Naive thymus-derived CD8-positive, alpha-beta T cell (primary cell): ENCODE measurements at regions not wholly inside any gene's neighbourhood (a gene's known extent, or its start where the extent isn't known, plus 50 kb on each side); places are given as distances from the start of the nearest gene placed in this dataset.

Source experiments
- ATAC-seq, 2 donors: fragments of 150-1000 bp; cut with Tn5 transposase in 1 of 2; sonication (Bioruptor Pico), chemical (Tn5 transposase) in 1 of 2; 1 replicate in 1 of 2; 2 replicates in 1 of 2; pipeline ENCODE4 v1.10.0; 2021; ENCODE audit warnings: mild to moderate bottlenecking in 2 of 2, moderate library complexity in 2 of 2
- POLR2A ChIA-PET: fragments of 350-600 bp; sonication (Branson Sonifier 250); formaldehyde crosslinking; loops from one replicate; lab custom pipeline; 2021; ENCODE audit warnings: antibody characterized with exemption; lab: Charles Lee
- DNase-seq, 10 donors: peaks; one replicate each; pipeline versions ENCODE4 v3.0.0 to v3.0.0-alpha.2; 2020 to 2022
- H3K27ac Mint-ChIP-seq, 10 donors: one replicate each; pipeline ENCODE4 v1.8.0; 2020 to 2022; ENCODE audit warnings: mild to moderate bottlenecking in 10 of 10, mixed read lengths in 10 of 10, moderate library complexity in 4 of 10, inconsistent platforms in 1 of 10
- H3K27me3 Mint-ChIP-seq, 5 donors: one replicate each; pipeline ENCODE4 v1.8.0; 2021 to 2022; ENCODE audit warnings: mixed read lengths in 5 of 5
- H3K36me3 Mint-ChIP-seq, 3 donors: one replicate each; pipeline ENCODE4 v1.8.0; 2020 to 2022; ENCODE audit warnings: mixed read lengths in 3 of 3, mild to moderate bottlenecking in 2 of 3, inconsistent platforms in 1 of 3
- H3K4me1 Mint-ChIP-seq, 4 donors: one replicate each; pipeline ENCODE4 v1.8.0; 2021 to 2022; ENCODE audit warnings: mixed read lengths in 4 of 4
- H3K4me3 Mint-ChIP-seq, 10 donors: one replicate each; pipeline ENCODE4 v1.8.0; 2020 to 2022; ENCODE audit warnings: mild to moderate bottlenecking in 10 of 10, mixed read lengths in 10 of 10, moderate library complexity in 6 of 10, inconsistent platforms in 1 of 10
- H3K9me3 Mint-ChIP-seq, 9 donors: one replicate each; pipeline ENCODE4 v1.8.0; 2020 to 2022; ENCODE audit warnings: mixed read lengths in 9 of 9, mild to moderate bottlenecking in 3 of 9, inconsistent platforms in 1 of 9, moderate library complexity in 1 of 9

DNA sequence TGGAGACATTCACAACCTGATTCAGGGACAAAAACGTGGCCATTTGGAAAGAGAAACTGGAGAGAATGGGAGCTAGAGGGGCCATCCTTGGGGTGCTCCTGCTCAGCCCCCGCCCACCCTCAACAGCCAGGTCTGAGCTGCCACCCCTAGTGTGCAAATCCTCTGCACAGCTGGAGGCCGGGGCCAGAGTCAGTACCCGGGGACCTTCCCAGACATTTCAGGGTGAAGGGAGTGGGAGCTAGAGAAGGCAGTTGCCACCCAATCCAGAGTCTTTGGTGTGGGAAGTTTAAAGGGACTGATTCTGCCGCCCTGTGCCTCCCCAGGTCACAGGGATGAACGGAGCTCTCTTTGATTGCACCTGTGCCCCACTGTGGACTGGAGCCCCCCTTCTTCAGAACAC, 397.4 kb downstream of the MATN1 start:
- peak in 1 of 10 donors; percentile 7 for DNase-seq
- Mint-ChIP-seq H3K9me3 (no peaks in the 10 kb centered on the region), H3K36me3 (no peaks in the 10 kb centered on the region), H3K4me3 (no peak overlapping the region), H3K27me3 (peaks cover 5 to 33% (median 8%) of the 10 kb centered on the region in 5 donors), H3K27ac (no peak overlapping the region), H3K4me1 (no peaks in the 10 kb centered on the region)
- no peak for ATAC-seq
- POLR2A ChIA-PET = no interaction called here

DNA sequence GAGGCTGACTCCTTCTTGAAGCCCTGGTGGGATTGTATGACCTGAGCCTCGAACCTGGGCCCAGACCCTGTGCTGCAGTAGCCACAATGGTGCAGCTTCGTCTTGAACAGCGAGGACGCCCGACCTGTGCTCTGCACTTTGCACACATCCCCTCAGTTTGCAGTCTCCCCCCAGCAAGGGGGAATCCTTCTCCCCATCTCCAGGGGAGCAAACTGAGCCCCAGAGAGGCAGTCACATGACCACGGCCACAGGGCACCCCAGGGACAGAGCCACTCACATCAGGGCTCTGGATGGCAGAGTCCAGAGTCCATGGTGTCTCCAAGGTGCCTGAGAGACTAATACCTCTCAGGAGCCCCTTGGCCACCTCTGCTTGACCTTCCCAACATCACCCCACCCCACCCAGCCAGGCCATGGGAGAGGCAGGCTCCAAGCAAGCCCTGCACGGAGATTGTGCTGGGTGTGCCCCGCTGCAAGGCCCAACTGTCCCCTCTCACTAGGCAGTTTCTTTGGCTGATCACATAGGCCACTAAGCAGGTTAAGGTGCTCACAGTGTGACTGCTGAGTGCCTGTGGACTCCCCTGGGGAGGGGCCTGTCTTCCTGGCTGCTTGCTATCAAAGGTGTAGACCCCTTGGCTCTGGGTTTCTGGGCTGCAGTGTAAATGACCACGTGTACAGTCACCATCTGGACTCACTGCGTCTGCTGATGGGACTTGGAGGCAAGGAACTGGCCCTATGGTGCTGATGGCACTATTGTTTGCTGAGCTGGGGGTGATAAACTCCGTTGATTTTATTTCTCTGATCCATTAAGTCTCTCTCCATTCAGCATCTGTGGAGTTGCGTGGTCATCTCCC, 398.1 kb downstream of the MATN1 start:
- H3K4me3 Mint-ChIP-seq = no peak overlapping the region
- H3K4me1 Mint-ChIP-seq = no peaks in the 10 kb centered on the region
- POLR2A ChIA-PET = no interaction called here
- DNase-seq (peak in 1 of 10 donors; percentile 10), ATAC-seq (no peak)
- H3K36me3 Mint-ChIP-seq = no peaks in the 10 kb centered on the region
- H3K9me3 Mint-ChIP-seq = no peaks in the 10 kb centered on the region
- peaks cover 5 to 28% (median 8%) of the 10 kb centered on the region in 5 donors for H3K27me3 Mint-ChIP-seq
- peak overlapping the region in 1 of 10 donors; percentile 20 for H3K27ac Mint-ChIP-seq

DNA sequence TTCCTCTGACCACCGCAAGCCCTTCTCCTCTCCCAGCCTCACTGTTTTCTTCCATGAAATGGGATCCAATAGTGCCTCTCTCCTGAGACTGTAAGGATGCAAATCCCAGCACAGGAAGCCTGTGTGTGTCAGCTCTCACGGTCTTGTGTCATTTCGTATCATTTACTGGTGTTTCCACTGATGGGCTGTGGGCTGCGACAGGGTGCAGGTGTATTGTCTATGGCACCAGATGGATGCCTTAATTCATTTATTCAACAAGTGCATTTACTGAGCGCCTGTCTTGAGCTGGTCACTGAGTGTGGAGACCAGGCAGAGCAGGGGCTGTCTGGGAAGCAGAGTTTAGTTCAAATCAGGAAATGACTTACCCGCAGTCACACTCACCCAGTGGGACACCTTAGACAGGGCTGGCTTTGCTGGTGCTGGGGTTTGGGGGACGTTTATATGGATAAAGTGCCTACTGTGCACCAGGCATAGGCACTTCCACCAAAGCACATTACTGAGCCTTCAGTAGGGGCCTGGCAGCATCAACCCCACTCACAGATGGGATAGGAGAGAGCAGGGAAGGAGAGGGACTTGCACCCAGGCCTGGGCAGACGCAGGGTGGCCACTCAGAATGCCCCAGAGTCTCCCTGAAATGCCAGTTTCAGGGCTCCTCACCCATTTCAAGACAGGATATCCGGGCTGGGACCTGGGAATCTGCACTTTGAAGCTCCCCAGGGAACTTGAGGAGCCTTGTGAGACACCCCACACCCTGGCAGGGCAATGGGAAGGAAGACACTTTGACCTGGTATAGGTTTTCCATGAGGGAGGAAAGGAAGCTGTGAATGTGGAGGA, 398.9 kb downstream of the MATN1 start:
- Mint-ChIP-seq H3K27me3 (peaks cover 5 to 31% (median 11%) of the 10 kb centered on the region in 5 donors), H3K4me3 (no peak overlapping the region), H3K36me3 (no peaks in the 10 kb centered on the region), H3K4me1 (no peaks in the 10 kb centered on the region), H3K27ac (no peak overlapping the region), H3K9me3 (no peaks in the 10 kb centered on the region)
- POLR2A ChIA-PET = no interaction called here
- no peak for ATAC-seq
- peak in 1 of 10 donors; percentile 13 for DNase-seq

DNA sequence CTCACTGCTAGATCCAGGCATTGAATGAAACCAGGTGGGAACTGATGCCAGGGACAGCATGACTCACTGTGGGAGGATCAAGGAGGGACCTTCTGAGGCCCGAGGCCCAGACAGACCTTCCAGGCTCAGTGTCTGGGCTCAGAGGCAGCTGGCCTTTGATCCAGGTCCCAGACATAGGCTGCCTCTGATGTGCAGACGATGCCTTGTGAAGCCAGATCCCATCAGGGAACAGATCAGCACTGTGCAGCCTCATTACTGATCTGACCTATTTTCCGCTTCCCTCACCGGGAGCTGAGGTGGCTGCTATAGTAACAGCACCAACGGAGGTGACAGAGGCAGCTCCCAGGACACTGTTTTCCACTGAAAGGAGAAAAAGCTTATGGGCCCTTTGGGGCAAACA, 399.5 kb downstream of the MATN1 start:
- Mint-ChIP-seq H3K27ac (no peak overlapping the region), H3K4me1 (no peaks in the 10 kb centered on the region), H3K9me3 (no peaks in the 10 kb centered on the region), H3K4me3 (no peak overlapping the region), H3K27me3 (peaks cover 5 to 34% (median 11%) of the 10 kb centered on the region in 5 donors), H3K36me3 (no peaks in the 10 kb centered on the region)
- POLR2A ChIA-PET = no interaction called here
- peak in 2 of 10 donors; percentile 5 to 45 for DNase-seq
- ATAC-seq = no peak

DNA sequence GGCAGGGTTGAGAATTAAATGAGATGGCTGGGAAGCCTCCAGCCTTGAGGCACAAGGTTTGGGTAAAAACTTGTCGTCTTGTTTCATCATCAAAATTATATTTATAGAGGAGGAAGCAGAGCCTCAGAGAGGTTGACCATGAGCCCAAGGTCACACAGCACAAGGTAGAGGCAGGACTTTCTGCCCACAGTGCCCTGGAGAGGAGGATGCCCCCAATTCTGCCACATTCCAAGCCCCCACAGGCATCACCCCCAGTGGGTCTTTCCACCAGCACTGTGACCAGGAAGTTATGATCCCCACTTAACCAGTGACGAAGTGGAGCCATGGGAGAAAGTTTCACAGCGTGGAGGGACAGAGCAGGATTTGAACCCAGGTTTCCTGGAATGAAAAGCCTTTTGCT, 400.0 kb downstream of the MATN1 start:
- no peaks in the 10 kb centered on the region for H3K36me3 Mint-ChIP-seq
- no peaks in the 10 kb centered on the region for H3K9me3 Mint-ChIP-seq
- DNase-seq = peak in 1 of 10 donors; percentile 2
- ATAC-seq = no peak
- POLR2A ChIA-PET = no interaction called here
- peaks cover 5 to 39% (median 11%) of the 10 kb centered on the region in 5 donors for H3K27me3 Mint-ChIP-seq
- no peaks in the 10 kb centered on the region for H3K4me1 Mint-ChIP-seq
- H3K4me3 Mint-ChIP-seq = no peak overlapping the region
- H3K27ac Mint-ChIP-seq = no peak overlapping the region

DNA sequence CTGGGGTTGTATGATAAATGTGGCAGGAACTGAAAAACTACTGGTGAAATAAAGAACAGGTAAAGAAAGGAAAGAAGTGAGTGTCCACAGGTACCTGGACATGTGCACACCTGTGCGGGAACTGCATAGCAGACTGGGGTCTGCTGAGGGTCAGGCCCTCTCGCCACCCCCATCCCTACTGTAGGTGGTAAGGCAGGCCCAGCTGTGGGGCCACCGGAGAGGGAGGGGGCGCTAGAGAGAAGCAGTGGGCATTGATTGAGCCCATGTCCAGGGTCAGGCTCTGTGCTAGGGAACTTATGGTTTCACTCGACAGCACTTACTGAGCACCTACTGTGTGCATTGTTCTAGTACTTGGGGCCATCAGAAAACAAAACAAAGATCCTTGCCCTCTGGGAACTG, 400.5 kb downstream of the MATN1 start:
- POLR2A ChIA-PET = no interaction called here
- no peak overlapping the region for H3K27ac Mint-ChIP-seq
- H3K9me3 Mint-ChIP-seq = no peaks in the 10 kb centered on the region
- no peak overlapping the region for H3K4me3 Mint-ChIP-seq
- DNase-seq (peak in 1 of 10 donors; percentile 12), ATAC-seq (no peak)
- no peaks in the 10 kb centered on the region for H3K36me3 Mint-ChIP-seq
- H3K4me1 Mint-ChIP-seq = no peaks in the 10 kb centered on the region
- peaks cover 5 to 44% (median 11%) of the 10 kb centered on the region in 5 donors for H3K27me3 Mint-ChIP-seq

DNA sequence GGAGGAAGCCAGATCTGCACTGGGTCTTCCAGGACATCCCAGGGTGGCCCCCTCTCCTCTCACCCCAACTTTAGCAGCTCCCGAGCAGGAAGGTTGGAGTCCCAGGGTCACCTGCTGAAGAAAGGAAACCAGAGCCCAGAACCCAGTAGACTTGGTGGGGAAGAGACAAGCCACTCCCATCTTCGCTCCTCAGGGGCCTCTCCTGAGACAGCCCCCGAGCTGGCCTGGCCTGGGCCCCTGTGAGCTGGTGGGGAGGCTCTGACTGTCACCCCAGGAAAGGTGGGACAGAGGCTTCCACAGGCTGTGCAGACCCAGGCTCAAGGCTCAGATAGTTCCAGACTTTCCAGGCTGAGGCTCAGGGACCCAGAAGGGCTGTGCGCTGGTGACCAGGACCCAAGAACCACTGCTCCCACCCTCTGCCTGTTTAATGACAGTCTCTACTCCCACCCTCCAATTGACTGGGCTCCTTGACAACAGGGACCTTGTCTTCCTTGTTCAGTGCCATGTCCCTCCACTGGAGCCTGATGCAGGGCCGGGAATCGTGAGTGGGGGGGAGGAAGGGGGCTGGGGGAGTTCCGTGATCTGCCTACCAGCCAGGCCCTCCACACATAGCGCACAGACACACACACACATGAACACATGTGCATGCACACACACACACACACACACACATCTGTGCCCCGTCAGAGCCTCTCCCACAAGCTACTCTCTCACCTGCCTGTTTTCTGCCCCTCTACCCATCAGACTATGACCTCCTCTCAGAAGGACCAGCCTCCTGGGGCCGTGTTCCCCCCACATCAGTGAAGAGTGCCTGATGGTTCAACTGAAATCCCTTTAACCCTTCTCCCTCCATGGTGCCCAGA, 401.2 kb downstream of the MATN1 start:
- POLR2A ChIA-PET = no interaction called here
- Mint-ChIP-seq H3K4me1 (no peaks in the 10 kb centered on the region), H3K27ac (peak overlapping the region in 1 of 10 donors; percentile 14), H3K27me3 (peaks cover 5 to 50% (median 13%) of the 10 kb centered on the region in 5 donors), H3K36me3 (no peaks in the 10 kb centered on the region), H3K9me3 (no peaks in the 10 kb centered on the region), H3K4me3 (no peak overlapping the region)
- ATAC-seq = no peak
- peak in 1 of 10 donors; percentile 14 for DNase-seq

DNA sequence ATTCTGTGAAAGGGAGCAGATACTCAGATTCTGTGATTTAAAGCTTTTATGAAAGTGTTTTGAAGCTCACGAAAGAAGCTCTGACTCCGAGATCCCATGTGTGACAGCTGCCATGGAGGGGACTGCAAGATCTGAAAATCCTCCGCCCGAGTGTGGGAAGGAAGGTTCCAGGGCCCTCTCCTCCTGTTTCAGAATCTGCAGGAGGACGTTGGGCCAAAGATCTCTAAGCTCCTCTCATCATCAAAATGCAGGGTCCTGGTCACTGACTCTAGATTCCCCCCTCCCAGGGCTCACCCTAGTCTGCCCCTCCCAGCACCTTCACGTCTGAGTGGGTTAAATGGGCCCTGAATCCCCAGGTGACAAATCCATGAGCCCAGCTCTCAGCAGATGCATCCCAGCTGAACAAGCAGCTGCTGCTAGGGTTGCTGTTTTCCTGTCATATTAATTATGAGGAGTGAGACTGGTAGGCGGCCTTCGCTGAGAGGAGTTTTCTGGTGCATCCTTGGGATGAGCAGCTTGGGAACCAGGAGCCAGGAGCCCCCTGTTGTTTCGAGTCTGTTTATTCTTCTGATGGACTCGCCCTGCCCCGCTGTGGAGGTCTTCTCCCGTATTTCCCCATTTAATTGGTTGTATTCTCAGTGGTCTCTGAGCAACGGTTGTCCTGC, 402.0 kb downstream of the MATN1 start:
- ATAC-seq (no peak), DNase-seq (peak in 1 of 10 donors; percentile 7)
- Mint-ChIP-seq H3K27me3 (peaks cover 8 to 58% (median 20%) of the 10 kb centered on the region in 5 donors), H3K27ac (no peak overlapping the region), H3K4me1 (no peaks in the 10 kb centered on the region), H3K36me3 (no peaks in the 10 kb centered on the region), H3K9me3 (peaks cover 0 to under 1% (median 0%) of the 10 kb centered on the region in 9 donors), H3K4me3 (no peak overlapping the region)
- POLR2A ChIA-PET = no interaction called here

DNA sequence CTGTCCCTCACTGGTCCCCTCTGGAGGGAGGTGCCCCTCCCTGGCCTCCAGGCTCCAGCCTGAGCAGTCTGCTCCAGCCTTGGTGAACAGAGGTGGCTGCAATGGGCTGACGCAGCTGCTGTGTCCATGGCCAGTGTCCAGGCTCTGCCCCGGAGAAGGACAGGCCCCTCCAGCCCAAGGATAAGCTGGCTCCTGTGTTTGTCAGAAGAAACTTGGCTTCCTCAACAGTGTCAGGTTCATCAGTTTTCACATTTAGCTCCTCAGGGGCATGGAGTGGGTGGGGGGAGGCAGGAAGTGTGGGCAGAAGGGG, 402.8 kb downstream of the MATN1 start:
- Mint-ChIP-seq H3K4me3 (no peak overlapping the region), H3K27me3 (peaks cover 8 to 67% (median 25%) of the 10 kb centered on the region in 5 donors), H3K4me1 (no peaks in the 10 kb centered on the region), H3K9me3 (peaks cover 0 to 2% (median 0%) of the 10 kb centered on the region in 9 donors), H3K27ac (no peak overlapping the region), H3K36me3 (no peaks in the 10 kb centered on the region)
- POLR2A ChIA-PET = no interaction called here
- ATAC-seq (no peak), DNase-seq (peak in 1 of 10 donors; percentile 15)

DNA sequence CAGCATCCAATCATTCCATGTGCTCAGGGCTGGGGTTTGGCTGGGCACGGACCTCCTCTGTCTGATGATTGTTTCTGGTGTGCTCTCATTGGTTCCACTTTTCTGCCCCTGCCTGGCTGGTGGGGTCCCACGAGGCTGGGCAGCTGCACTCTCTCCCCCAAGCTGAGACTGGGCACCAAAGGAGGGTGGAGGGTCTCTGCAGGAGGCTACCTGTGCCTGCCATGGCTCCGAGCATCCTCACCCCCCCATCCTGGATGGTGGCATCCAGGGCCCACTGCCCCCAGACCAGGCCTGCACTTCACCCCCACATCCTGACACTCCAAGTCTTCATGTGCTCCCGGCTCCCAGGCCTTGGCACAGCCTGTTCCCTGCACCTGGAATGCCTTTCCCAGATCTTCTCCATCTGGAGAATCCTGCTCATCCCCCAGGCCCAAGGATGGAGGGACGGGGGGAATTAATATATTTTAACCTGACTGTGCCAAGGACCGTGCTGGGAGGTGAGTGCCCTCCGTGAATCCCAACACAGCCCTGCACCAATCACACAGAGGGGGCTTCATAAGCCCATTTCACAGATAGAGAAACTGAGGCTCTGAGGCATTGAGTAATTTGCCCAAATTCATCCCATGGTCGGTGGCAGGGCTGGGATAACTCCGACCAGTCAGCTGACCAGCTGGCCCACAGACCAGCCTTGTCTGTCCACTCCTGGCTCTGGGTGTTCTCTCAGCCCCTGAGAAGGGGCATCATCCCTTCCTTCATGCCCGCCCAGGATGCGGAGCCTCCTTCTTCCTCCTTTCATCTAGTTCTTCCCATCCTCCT, 403.4 kb downstream of the MATN1 start:
- no peak overlapping the region for H3K27ac Mint-ChIP-seq
- no peaks in the 10 kb centered on the region for H3K36me3 Mint-ChIP-seq
- peaks cover 0 to 2% (median 0%) of the 10 kb centered on the region in 9 donors for H3K9me3 Mint-ChIP-seq
- H3K4me3 Mint-ChIP-seq = no peak overlapping the region
- H3K27me3 Mint-ChIP-seq = peaks cover 8 to 71% (median 25%) of the 10 kb centered on the region in 5 donors
- DNase-seq = peak in 1 of 10 donors; percentile 15
- H3K4me1 Mint-ChIP-seq = no peaks in the 10 kb centered on the region
- POLR2A ChIA-PET = no interaction called here
- no peak for ATAC-seq

DNA sequence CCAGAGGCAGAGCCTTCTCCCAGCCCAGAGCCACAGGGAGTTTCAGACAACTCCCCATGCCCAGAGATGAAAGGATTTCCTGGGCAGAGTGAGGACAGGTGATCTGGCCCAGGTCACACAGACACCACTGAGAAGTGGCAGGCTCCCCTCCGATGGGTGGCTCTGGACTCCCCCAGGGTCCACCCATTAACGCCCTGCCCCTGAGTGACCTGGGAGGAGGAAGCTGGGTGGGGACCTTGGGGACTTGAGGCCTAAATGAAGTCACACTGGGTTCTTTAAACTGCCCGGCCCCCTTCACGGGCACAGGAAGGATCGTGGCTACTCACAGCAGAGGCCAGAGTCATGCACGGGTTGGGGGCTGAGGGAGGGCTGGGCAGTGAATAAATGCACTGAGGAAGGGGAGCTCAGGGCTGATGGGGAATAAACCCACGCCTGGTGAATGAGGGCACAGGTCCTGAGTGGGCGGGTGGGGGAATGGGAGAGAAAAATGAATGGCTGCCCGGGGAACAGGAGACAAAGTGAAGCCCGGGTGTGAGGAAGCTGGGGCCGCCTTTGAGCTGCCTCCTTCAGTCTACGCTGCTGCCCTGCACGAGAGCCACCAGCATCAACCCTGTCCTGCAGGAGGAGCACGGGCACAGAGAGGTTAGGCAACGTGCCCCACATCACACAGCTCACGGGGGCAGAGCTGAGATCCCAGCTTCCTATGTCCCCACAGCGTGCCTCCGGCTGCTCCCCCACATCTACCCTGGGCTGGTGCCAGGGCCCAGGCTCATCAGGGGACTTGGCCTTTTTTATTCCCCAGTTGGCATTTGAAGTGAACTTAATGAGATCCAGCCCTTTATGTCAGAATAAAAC, 404.3 kb downstream of the MATN1 start:
- DNase-seq = peak in 1 of 10 donors; percentile 8
- POLR2A ChIA-PET = no interaction called here
- H3K4me3 Mint-ChIP-seq = no peak overlapping the region
- no peak for ATAC-seq
- H3K4me1 Mint-ChIP-seq = no peaks in the 10 kb centered on the region
- H3K27me3 Mint-ChIP-seq = peaks cover 5 to 71% (median 26%) of the 10 kb centered on the region in 5 donors
- H3K36me3 Mint-ChIP-seq = no peaks in the 10 kb centered on the region
- H3K27ac Mint-ChIP-seq = peak overlapping the region in 1 of 10 donors; percentile 8
- H3K9me3 Mint-ChIP-seq = peaks cover 0 to 4% (median 0%) of the 10 kb centered on the region in 9 donors
